OCI-LY7 (cell line): ENCODE measurements at regions not wholly inside any gene's neighbourhood (a gene's known extent, or its start where the extent isn't known, plus 50 kb on each side); places are given as distances from the start of the nearest gene placed in this dataset.
"Not testable (repeated sequence)": the region's sequence is repeated elsewhere in the genome, so short reads cannot be mapped to it uniquely, and the experiment has no call there.

Source experiments
- BruUV-seq: library from RNA; stranded (reverse); fragments of 400-500 nt; replicated peaks from 2 replicates; lab custom pipeline; 2021; lab: Mats Ljungman, UMichigan
- CTCF ChIA-PET: fragments of 300-600 bp; sonication (Branson Sonifier 250); formaldehyde crosslinking; loops from one replicate; lab custom pipeline; 2022; ENCODE audit warnings: antibody characterized with exemption; ENCODE audit not compliant: unreplicated experiment; lab: Charles Lee
- POLR2A ChIA-PET: fragments of 300-600 bp; sonication (Branson Sonifier 250); formaldehyde crosslinking; loops from one replicate; lab custom pipeline; 2022; ENCODE audit warnings: antibody characterized with exemption; lab: Charles Lee
- DNase-seq: peaks from one replicate; pipeline ENCODE4 v3.0.0-alpha.2; 2015; ENCODE audit warnings: low spot score
- H2AFZ ChIP-seq: fragments of 200-600 bp; sonication (generic), shearing (Covaris generic); 2 replicates; pipeline ENCODE4 v1.6.1; 2014; ENCODE audit warnings: mild to moderate bottlenecking, antibody characterized with exemption, low read length, moderate library complexity
- H3K27ac ChIP-seq: fragments of 200-600 bp; sonication (generic); 2 replicates; pipeline ENCODE4 v1.5.1; 2014; ENCODE audit warnings: mixed run types, low read depth, mild to moderate bottlenecking, moderate library complexity, low read length, inconsistent platforms; ENCODE audit not compliant: poor library complexity, severe bottlenecking
- H3K36me3 ChIP-seq: fragments of 200-600 bp; sonication (generic); 2 replicates; pipeline ENCODE4 v1.6.1; 2014; ENCODE audit warnings: mild to moderate bottlenecking, antibody characterized with exemption, low read length, moderate library complexity, mixed read lengths; ENCODE audit not compliant: insufficient read depth
- H3K4me1 ChIP-seq: fragments of 200-600 bp; sonication (generic); 2 replicates; pipeline ENCODE4 v1.5.1; 2014; ENCODE audit warnings: mild to moderate bottlenecking, low read length; ENCODE audit not compliant: insufficient read depth, poor library complexity, severe bottlenecking
- H3K4me2 ChIP-seq: fragments of 200-600 bp; sonication (generic); 2 replicates; pipeline ENCODE4 v1.6.1; 2014; ENCODE audit warnings: mild to moderate bottlenecking, low read length
- H3K4me3 ChIP-seq: fragments of 200-600 bp; sonication (generic); 2 replicates; pipeline ENCODE4 v1.5.1; 2014; ENCODE audit warnings: mild to moderate bottlenecking, low read depth, low read length; ENCODE audit not compliant: poor library complexity, severe bottlenecking
- H3K79me2 ChIP-seq: fragments of 200-600 bp; sonication (generic); 2 replicates; pipeline ENCODE4 v1.6.1; 2016; ENCODE audit warnings: low read depth, mild to moderate bottlenecking, low read length, moderate library complexity, mixed read lengths; ENCODE audit not compliant: insufficient read depth
- H3K9me2 ChIP-seq: fragments of 200-600 bp; sonication (generic); 2 replicates; pipeline ENCODE4 v1.6.1; 2016; ENCODE audit warnings: mild to moderate bottlenecking, low read length, mixed read lengths; ENCODE audit not compliant: insufficient read depth
- H3K9me3 ChIP-seq: fragments of 200-600 bp; sonication (generic); 2 replicates; pipeline ENCODE4 v1.6.1; 2014; ENCODE audit warnings: mild to moderate bottlenecking, mixed run types, low read length, mixed read lengths
- H4K20me1 ChIP-seq: fragments of 200-600 bp; sonication (generic); 2 replicates; pipeline ENCODE4 v1.6.1; 2014; ENCODE audit warnings: mild to moderate bottlenecking, antibody characterized with exemption, low read length, moderate library complexity, mixed read lengths; ENCODE audit not compliant: insufficient read depth
- CTCF ChIP-seq: fragments of 200-600 bp; sonication (generic); conservative IDR thresholded peaks from 2 replicates; pipeline ENCODE4 v1.5.1; 2014; ENCODE audit warnings: mild to moderate bottlenecking, antibody characterized with exemption, low read length, moderate library complexity, mixed read lengths
- EZH2phosphoT487 ChIP-seq: fragments of 200-600 bp; sonication (generic); IDR thresholded peaks from 2 replicates; pipeline ENCODE4 v1.6.1; 2018; ENCODE audit warnings: low read depth, borderline replicate concordance, mild to moderate bottlenecking, mixed run types, antibody characterized with exemption, low read length, moderate library complexity, mixed read lengths
- intact Hi-C: fragments of 100-400 bp; cut with micrococcal nuclease; formaldehyde crosslinking; loops from one replicate; pipeline ENCODE4 v1.10.0; 2022; ENCODE audit not compliant: unreplicated experiment

DNA sequence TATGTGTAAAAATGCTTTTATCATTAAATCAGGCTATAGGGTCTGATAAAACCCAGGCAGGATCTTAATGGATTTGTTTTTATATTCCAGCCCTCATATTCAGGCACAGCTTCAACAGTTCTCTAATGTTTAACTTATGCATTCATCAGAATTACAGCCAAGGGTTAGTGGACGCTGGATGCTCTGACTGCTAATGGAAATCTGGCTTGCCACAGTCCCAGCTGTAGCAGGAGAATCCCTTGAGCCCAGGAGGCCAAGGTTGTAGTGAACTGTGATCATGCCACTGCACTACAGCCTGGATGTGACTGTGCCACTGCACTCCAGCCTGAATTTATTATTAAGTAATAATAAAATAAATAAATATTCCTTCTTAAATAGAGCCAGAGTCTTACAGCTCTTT lies 98.0 kb downstream of the SLC25A46 start:
- Histone ChIP-seq H2AFZ (no peak overlapping the region), H4K20me1 (no peaks in the 10 kb centered on the region), H3K4me2 (no peak overlapping the region), H3K9me2 (no peaks in the 10 kb centered on the region), H3K27ac (no peak overlapping the region), H3K9me3 (no peaks in the 10 kb centered on the region), H3K36me3 (no peaks in the 10 kb centered on the region), H3K79me2 (no peaks in the 10 kb centered on the region), H3K4me1 (no peaks in the 10 kb centered on the region), H3K4me3 (no peak overlapping the region)
- ChIA-PET POLR2A (interaction anchor here (1.5 kb wide), 1 partner anchor 10 kb away, joined by 6 read pairs; no protein-coding TSS in a partner anchor), CTCF (no interaction called here)
- DNase-seq, result no peak
- intact Hi-C loops, result no loop called here
- BruUV-seq, result no TSS peak
- no peak for TF ChIP-seq EZH2phosphoT487
- TF ChIP-seq CTCF, result no peak

GRCh38 chr5:110838357-110838756 lies 99.5 kb downstream of the SLC25A46 start:
- intact Hi-C loops, POLR2A ChIA-PET, CTCF ChIA-PET, H3K36me3 ChIP-seq, H3K79me2 ChIP-seq, H3K9me3 ChIP-seq, H3K4me1 ChIP-seq, DNase-seq, H3K4me3 ChIP-seq, H2AFZ ChIP-seq, BruUV-seq, H3K27ac ChIP-seq, H4K20me1 ChIP-seq, H3K9me2 ChIP-seq, H3K4me2 ChIP-seq: not testable (repeated sequence)

- Histone ChIP-seq H3K4me2 (no peak overlapping the region), H3K9me3 (no peaks in the 10 kb centered on the region), H3K79me2 (no peaks in the 10 kb centered on the region), H3K4me1 (no peaks in the 10 kb centered on the region), H3K36me3 (no peaks in the 10 kb centered on the region), H4K20me1 (no peaks in the 10 kb centered on the region), H3K9me2 (no peaks in the 10 kb centered on the region), H2AFZ (no peak overlapping the region), H3K4me3 (no peak overlapping the region), H3K27ac (no peak overlapping the region)
- POLR2A ChIA-PET, result no interaction called here
- no peak for DNase-seq
- TF ChIP-seq EZH2phosphoT487 (no peak), CTCF (no peak)
- CTCF ChIA-PET, result no interaction called here
- intact Hi-C loops, result loop anchor here (1.0 kb wide), 1 partner anchor 22 kb away; no protein-coding TSS in a partner anchor
- no TSS peak for BruUV-seq
These were observed 100.2 kb downstream of the SLC25A46 start for GRCh38 chr5:110838961-110839360.
